ENCODE measurements at regions not wholly inside any gene's neighbourhood (a gene's known extent, or its start where the extent isn't known, plus 50 kb on each side); places are given as distances from the start of the nearest gene placed in this dataset.

DNA sequence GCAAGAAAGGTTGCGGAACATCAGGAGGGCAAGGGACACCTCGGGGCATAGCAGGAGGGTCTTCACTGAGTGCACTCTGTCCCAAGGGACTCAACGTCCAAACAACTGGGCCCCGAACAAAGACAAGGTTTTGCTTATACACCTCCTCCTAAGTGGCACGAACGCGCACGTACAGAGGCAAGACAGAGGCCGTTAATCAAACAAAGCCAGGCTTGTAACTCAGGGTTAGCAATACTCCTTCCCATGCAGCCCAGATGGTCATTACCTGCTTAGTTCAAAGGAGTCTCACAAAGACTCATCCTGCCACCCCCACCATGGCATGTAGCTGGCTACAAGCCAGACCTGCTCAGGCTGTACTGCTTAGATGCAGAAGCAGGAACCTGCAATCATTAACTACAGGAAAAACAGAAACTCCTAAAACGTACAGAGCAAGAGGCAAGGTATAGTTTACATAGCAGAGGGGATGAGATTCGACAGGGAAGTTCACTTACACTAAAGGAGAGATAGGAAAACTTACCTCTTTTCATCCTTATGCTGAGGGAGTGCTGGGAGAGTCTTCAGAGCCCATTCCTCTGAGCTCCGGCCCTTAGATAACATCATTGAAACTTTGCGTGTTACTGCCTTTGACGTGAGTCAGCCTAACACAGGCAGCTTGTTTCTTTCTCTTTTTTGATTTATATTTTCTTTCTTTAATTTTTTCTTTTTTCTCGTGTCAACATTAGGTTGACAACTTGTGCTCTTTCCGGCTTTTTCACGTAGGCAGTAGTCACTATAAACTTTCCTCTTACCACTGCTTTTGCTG is 1319.1 kb downstream of the TMEM121 start:
- DNase-seq: no peak

DNA sequence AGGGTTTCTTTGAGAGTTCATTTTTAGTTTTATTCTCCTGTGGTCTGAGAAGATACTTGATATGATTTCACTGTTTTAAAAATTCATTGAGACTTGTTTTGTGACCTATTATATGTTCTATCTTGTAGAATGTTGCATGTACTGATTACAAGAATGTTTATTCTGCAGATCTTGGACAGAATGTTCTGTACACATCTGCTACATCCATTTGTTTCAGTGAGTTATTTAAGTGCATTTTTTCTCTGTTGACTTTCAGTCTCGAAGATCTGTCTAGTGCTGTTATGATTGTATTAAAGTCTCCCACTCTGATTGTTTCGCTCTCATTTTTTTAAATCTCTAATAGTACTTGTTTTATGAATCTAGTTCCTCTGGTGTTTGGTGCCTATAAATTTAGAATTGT is 1319.8 kb downstream of the TMEM121 start:
- DNase-seq: no peak

- DNase-seq: no peak
These were observed 1322.1 kb downstream of the TMEM121 start for GRCh38 chr14:106848330-106849121.

- DNase-seq: no peak
These were observed 1324.8 kb downstream of the TMEM121 start for GRCh38 chr14:106850913-106851825.

DNA sequence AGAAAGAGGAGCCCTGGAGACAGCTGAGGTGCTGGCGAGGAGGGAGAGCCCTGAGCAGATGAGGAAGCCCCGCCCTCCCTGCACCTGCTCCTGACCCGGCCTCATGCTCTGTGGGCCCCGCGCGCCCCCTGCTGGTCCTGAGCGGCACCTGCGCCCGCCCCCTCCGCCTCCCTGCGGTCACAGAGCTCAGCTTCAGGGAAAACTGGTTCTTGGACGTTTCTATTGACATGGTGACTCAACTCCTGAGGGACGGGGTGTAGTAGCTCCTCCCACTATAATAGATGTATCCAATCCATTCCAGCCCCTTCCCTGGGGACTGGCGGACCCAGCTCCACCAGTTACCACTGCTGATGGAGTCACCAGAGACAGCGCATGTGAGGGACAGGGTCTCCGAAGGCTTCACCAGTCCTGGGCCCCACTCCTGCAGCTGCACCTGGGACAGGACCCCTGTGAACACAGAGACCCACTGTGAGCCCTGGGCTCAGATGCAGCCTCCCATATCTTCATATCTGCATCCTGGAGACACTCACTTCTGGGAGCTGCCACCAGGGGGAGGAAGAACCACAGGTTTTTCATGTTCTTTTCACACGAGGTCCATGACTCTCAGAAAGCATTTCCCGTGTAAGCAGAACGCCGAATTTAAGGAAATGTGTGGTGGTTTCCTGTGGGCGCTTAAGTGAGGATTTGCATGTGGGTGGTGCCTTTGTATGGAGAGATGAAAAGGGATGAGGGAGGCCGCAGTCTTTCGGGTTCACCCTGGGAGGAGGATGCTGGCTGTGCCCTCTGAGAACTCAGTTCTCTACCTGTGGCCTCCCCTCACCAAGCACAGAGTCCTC is 1346.4 kb downstream of the TMEM121 start:
- no peak for DNase-seq

DNA sequence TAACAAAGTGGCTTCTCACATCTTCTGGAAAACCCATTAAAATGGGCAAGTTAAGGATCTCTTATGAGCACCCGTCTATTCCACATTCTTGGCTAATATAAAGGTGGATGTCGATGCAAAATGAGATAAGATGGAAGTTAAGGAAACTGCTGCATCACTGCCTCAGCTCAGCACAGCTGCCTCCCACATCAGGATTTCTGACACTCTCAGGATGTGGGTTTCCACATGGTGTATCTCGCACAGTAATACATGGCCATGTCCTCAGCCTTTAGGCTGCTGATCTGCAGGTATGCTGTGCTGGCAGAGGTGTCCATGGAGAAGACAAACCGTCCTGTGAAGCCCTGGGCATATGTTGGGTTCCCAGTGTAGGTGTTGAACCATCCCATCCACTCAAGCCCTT is 1348.0 kb downstream of the TMEM121 start:
- no peak for DNase-seq

DNA sequence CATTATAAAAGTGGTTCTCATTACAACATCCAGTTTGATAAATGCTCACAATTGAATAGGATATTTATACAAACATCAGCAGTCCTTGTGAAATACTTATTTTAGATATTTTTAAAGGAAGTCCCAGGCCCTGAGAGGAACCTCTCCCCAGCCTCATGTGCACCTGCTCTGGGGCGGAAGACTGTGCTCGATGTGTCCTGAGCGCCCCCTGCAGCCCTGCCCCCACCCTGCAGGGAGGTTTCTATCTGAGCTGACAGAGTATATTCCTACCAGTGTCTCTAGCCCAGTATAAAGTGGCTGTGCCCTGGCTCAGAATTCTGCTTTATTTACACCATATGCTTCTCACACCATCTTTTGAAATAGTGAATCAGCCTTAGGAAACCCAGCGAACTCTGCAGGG is 1349.1 kb downstream of the TMEM121 start:
- no peak for DNase-seq

- no peak for DNase-seq
These were observed 1350.3 kb downstream of the TMEM121 start for GRCh38 chr14:106876711-106877110.

GRCh38 chr14:106877517-106877916 is 1351.1 kb downstream of the TMEM121 start:
- no peak for DNase-seq

- DNase-seq: no peak
These were observed 1352.9 kb downstream of the TMEM121 start for GRCh38 chr14:106879241-106879640.

DNA sequence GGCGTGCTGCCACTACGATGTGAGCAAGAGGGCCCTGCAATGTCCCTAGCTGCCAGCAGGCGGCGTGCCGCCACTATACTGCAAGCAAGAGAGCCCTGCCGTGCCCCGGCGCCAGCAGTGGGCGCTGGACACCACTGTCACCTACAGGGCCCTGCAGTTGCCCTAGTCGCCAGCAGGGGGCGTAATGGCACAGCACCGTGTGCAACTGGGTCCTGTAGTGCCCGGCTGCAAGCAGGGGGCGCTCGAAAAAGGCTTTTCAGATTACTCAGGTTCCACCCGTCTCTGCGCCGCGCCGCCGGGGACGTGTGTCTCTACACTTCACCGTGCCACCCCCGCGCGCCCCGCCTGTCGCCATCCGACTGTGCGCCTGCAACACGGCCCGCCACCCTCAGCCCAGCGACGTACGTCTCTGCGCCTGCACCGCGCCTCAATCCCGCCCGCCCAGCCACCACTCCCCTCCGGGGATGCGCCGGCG is 1356.9 kb downstream of the TMEM121 start:
- no peak for DNase-seq

Measured in hippocampal formation (tissue), 2 donors.